ENCODE measurements at regions not wholly inside any gene's neighbourhood (a gene's known extent, or its start where the extent isn't known, plus 50 kb on each side); places are given as distances from the start of the nearest gene placed in this dataset.
A peak's percentile ranks its signal among the peaks of the same experiment; 100 is the strongest.
"Not testable (repeated sequence)": the region's sequence is repeated elsewhere in the genome, so short reads cannot be mapped to it uniquely, and the experiment has no call there.

DNA sequence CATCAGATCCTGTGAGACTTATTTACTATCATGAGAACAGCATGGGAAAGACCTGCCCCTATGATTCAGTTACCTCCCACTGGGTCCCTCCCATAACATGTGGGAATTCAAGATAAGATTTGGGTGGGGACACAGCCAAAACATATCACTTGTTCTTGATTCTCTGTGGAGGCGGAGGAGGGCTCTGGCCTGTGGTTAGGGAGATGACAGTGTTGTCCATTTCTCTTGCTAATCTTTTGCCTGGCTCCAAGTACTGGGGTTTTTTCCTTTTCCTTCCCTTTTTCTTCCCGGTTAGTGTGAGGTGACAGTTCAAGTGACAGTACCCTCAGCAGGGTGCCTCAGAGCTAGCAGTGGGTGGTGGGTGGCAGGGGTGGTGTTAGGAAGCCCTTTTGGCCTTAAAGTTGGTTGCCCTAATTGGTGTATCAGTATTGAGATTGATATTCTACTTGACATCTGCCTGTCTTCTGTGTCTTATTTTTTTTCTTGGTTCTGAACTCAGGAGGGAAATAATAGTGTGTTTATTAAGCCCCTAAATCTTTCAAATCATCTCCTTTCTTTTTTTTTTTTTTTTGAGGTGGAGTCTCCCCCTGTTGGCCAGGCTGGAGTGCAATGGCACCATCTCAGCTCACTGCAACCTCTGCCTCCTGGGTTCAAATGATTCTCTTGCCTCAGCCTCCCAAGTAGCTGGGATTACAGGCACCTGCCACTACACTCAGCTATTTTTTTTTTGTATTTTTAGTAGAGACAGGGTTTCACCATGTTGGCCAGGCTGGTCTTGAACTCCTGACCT is 192.0 kb downstream of the ASB1 start:
- not testable (repeated sequence) for H3K4me3 ChIP-seq (replicated peaks in 1 of 2; ENCODE audit: low read depth in 2 of 2, low read length in 2 of 2)
- DNase-seq (ENCODE audit: low read depth in 2 of 2), result peak in 1 of 2 donors; percentile 23
- TF ChIP-seq, protein P1, sequence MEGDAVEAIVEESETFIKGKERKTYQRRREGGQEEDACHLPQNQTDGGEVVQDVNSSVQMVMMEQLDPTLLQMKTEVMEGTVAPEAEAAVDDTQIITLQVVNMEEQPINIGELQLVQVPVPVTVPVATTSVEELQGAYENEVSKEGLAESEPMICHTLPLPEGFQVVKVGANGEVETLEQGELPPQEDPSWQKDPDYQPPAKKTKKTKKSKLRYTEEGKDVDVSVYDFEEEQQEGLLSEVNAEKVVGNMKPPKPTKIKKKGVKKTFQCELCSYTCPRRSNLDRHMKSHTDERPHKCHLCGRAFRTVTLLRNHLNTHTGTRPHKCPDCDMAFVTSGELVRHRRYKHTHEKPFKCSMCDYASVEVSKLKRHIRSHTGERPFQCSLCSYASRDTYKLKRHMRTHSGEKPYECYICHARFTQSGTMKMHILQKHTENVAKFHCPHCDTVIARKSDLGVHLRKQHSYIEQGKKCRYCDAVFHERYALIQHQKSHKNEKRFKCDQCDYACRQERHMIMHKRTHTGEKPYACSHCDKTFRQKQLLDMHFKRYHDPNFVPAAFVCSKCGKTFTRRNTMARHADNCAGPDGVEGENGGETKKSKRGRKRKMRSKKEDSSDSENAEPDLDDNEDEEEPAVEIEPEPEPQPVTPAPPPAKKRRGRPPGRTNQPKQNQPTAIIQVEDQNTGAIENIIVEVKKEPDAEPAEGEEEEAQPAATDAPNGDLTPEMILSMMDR (IDR thresholded peaks at IDR 0.05; ENCODE audit: low read depth, low read length), result peak; percentile 28

DNA sequence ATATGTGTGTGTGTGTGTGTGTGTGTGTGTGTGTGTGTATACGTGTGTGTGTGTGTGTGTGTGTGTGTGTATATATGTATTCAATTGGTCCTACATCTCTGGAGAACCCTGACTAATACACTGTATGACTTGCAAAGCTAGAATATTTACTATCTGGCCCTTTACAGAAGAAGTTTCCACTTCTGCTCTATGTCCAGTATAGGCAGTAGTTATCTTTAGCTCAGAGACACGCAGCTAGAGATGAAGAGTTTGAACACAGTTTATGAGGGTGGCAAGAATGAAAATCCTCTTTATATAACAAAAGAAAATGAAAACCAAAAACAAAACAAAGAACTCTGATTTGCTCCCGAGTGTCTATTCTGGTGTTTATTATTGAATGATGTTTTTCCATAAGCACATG is 201.2 kb downstream of the ASB1 start:
- TF ChIP-seq, protein P1 (IDR thresholded peaks at IDR 0.05; ENCODE audit: low read depth, low read length), result no peak

DNA sequence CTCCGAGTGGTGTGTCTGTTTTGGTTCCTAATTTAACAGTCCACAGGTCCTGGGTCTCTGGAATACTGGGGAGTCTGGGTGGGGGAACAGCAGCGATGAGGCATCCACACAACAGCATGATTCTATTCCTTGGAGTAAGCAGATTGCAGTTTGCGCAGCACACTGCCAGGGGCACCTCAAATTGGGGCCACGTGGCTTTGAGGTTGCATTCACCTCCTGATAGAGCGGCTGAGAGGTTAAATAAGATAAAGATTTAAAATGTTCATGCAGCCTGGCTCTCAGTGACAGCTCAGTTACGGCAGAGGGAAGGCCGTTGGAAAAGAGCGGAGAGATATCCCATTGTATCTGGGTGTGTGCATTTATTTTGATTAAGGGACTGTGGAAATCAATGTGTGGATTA is 202.3 kb downstream of the ASB1 start:
- no peak overlapping the region for H3K4me3 ChIP-seq (replicated peaks in 1 of 2; ENCODE audit: low read depth in 2 of 2, low read length in 2 of 2)
- DNase-seq (ENCODE audit: low read depth in 2 of 2), result no peak
- TF ChIP-seq, protein P1 (IDR thresholded peaks at IDR 0.05; ENCODE audit: low read depth, low read length), result no peak

More for the DNA sequence above, 201.2 kb downstream of the ASB1 start:
- no peak overlapping the region for H3K4me3 ChIP-seq (replicated peaks in 1 of 2; ENCODE audit: low read depth in 2 of 2, low read length in 2 of 2)
- no peak for DNase-seq (ENCODE audit: low read depth in 2 of 2)

DNA sequence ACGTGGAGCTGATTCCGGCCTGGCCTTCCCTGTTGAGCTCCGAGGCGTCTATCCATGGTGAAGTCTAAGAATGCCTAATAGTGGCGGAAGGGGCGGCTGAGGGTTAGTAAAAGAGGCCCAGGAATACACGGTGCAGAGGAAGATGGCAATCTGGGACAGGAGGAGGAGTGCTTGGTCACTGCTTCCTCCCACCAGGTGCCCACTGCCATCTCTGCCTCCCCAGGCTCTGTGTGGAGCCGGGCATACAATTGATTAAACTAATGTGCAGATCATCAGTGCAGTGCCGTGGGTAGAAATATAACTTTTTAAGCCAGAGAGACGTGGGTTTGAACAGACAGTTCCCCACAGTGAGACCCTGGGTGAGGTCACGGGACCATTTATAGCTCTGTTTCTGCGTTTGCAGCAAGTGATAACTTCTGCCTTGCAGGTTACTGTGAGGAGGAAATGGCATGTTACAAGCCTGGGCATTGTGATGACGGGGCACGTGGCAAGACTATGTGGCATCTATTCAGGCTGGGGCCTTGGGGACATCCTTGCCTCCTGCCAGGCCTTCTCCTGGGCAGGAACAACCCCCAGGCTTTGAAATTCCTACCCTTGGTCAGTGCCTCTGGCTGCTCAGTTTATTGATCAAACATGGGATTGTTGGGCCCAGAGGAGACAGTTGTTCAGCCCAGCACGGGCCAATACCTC is 204.9 kb downstream of the ASB1 start:
- TF ChIP-seq, protein P1 (IDR thresholded peaks at IDR 0.05; ENCODE audit: low read depth, low read length), result no peak
- no peak for DNase-seq (ENCODE audit: low read depth in 2 of 2)
- no peak overlapping the region for H3K4me3 ChIP-seq (replicated peaks in 1 of 2; ENCODE audit: low read depth in 2 of 2, low read length in 2 of 2)

DNA sequence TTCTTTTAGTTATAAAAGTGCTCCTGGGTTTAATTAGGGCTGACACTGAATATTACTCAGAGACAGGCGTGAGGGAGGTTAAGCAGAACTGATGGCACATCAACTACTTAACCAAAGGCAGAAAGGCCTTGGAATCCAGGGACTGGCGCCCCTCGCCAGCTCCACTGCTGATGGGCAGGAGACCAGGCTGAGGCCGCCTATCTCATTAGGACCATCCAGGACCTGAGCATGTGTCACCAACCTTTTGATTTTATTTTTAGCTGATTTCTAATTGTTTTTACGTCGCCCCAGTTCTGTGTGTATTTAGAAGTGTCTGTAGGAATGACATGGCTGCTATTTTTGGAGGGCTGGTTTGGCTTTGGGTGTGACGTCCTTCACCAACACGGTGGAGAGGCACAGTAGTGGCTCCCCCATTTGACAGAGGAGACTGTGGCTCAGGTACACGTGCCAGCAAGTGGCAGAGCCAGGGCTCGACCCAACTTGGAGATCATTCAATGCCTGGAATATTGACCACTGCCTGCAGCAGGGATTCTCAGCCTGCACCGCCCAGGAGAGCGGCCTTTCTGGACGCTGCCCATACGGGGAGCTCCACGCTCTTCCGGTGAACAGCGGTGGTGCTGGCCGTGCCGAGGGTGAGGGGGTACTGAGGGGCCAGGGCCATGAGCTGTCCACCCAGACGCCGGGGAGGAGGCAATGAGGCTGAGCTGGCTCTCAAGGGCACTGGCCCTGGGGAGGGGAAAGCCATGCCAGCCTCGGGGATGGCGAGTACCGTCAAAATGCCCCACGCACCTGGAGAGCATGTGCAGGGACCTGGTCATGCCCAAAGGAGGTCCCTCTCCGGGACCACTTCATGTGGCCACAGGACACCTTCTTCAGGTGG is 205.7 kb downstream of the ASB1 start:
- DNase-seq (ENCODE audit: low read depth in 2 of 2), result no peak
- no peak overlapping the region for H3K4me3 ChIP-seq (replicated peaks in 1 of 2; ENCODE audit: low read depth in 2 of 2, low read length in 2 of 2)
- TF ChIP-seq, protein P1 (IDR thresholded peaks at IDR 0.05; ENCODE audit: low read depth, low read length), result no peak

DNA sequence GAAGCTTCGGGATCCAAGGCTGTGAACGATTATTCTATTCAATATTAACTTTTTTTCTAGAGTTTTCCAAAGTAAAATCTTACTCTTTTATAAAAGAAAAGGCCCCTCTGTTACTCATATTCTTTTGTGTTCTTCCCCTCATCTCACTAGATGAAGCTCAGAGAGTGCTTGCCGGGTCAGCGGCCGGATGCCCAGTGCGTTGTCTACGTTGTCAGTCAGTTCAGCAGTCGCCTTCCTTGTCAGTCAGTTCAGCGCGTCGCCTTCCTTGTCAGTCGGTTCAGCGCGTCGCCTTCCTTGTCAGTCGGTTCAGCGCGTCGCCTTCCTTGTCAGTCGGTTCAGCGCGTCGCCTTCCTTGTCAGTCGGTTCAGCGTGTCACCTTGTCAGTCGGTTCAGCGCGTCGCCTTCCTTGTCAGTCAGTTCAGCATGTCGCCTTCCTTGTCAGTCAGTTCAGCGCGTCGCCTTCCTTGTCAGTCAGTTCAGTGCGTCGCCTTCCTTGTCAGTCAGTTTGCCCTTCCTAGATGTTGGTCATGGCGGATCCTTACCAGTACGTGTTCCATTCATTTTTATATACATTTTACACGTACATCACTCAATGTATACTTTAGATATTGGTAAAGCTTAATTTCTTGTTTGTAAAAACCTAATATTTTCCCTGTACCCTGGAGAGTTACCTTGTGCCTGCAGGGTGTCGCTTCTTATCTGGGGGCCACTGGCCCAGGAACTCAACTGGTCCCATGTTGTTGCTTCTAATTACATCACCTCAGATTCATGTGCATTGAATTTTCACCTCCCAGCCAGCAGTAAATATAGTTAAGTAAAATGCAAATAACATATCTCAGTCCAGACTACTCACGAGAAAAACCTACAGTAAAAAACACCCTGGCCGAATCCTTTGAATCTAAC is 206.9 kb downstream of the ASB1 start:
- TF ChIP-seq, protein P1 (IDR thresholded peaks at IDR 0.05; ENCODE audit: low read depth, low read length), result no peak
- no peak overlapping the region for H3K4me3 ChIP-seq (replicated peaks in 1 of 2; ENCODE audit: low read depth in 2 of 2, low read length in 2 of 2)
- no peak for DNase-seq (ENCODE audit: low read depth in 2 of 2)
